A172 (cell line): ENCODE measurements at regions not wholly inside any gene's neighbourhood (a gene's known extent, or its start where the extent isn't known, plus 50 kb on each side); places are given as distances from the start of the nearest gene placed in this dataset.
"Not testable (repeated sequence)": the region's sequence is repeated elsewhere in the genome, so short reads cannot be mapped to it uniquely, and the experiment has no call there.

Experiments
- DNase-seq: peaks from one replicate; pipeline ENCODE4 v3.0.0-alpha.2; 2015; ENCODE audit warnings: low spot score

DNA sequence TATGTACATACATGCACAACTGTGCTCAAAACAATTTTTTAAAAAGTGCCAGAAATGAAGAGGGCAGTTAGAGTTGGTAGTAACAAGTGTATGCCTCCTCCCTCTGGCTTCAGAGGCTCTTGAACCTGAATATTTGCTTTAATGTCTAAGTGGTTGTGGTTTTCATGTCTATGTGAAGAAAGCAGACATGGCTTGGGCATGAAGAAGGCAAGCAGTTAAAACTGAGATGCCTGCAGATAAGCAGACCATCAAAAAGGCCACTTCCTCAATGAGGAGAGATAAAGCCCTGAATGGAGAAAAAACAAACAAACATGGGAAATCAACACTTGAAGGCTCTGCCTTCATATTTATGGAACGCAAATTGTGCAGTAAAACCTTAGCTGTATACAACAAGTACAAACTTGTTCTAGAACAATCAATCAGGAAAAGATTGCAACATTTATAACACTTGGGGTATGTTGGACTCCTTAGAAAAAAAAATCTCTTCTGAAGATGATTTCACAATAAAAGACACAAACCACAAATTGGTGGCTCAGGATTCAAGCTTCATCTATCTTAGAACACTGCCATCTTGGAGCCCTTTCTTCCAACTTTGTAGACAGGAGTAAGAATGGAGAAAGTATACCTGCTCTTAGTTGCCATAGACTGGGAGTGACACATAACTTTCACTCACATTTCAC lies 52.7 kb upstream of the PLA2G4A start:
- no peak for DNase-seq

DNA sequence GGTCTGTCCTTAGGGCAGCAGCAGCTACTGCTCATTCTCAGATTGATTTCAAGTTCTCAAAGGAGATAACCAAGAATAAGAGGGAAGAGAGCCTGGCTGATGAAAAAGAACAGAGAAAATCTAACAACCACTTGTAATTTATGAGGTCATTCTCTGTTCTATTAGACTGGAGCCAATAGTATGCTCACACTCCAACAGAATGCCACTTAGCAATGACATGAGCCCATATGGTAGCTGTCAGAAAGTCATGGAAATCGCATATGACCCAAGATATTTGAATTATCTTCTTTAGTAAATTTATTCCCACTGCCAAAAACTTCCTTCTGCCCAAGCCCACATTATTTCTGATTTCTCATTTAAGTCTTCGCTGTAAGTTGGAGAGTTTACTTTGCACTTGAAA lies 53.7 kb upstream of the PLA2G4A start:
- no peak for DNase-seq

DNA sequence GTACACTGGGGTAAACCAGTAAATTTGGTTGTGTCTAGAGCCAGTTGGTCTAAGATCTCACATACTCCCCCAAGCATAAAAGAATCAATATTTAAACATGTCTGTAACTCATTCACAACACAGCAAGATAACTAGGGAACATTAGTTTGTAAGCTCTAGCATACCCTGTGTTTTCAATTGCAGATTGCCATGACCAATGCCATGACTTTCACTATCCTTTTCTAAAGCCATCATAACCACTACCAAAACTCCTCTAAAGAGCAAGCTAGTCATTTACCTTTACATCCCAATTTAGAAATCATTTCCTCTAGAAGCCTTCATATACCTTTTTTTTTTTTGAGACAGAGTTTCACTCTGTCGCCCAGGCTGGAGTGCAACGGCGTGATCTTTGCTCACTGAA lies 56.5 kb upstream of the PLA2G4A start:
- no peak for DNase-seq

DNA sequence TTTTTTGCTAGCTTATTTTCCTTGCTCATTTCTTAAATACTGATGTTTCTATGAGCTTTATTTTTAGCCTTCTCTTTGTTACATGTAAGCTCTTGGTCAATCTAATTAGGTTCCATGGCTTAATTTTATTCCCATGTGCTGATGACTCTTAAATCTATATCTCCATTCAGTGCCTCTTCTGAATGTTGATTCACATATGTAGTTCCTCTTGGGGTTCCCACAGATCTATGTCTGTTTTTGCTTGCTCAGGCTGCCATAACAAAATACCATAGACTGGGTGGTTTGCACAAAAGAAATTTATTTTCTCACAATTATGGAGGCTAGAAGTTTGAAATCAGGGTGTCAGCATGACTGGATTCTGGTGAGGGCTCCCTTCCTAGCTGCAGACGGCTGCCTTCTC lies 58.3 kb upstream of the PLA2G4A start:
- DNase-seq, result no peak

DNA sequence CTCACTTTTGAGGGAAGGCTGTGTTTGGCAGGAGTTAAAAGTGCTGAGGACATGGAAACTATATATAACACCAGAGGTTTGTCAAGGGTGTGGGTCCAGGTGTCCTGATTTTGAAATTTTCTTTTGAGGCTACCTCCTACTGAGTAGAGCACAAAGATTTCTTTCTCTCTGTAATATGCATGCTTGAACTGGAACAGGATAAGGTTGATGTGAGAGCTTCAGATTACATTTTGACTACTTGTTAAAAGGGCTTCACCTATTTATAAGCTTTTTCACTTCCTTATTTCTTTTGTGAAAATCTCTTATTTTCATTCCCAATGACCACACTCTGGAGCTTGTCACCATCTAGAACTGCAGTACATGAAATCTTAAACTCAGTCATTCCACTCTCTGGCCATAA lies 59.8 kb upstream of the PLA2G4A start:
- DNase-seq, result no peak

DNA sequence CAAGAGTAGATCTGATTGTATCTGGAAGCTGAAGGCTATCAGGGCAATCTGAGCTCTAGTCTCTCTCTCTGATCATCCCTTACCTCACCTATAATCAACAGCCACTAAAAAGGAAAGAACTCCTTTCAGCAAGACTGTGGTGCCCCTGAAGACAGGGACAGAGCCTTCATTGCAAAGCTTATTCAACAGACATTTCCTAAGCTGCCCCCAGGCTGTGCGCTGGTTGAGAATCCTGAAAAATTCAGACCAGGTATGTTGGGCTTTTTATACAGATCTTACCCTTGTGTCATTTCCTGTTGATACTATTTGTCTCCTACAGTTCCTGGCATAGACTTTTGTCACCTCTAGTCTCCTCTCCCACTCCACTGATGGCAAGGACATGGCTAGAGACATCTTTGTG lies 63.3 kb upstream of the PLA2G4A start:
- no peak for DNase-seq

GRCh38 chr1:186763107-186763506 lies 65.6 kb upstream of the PLA2G4A start:
- DNase-seq, result peak; percentile 35

DNA sequence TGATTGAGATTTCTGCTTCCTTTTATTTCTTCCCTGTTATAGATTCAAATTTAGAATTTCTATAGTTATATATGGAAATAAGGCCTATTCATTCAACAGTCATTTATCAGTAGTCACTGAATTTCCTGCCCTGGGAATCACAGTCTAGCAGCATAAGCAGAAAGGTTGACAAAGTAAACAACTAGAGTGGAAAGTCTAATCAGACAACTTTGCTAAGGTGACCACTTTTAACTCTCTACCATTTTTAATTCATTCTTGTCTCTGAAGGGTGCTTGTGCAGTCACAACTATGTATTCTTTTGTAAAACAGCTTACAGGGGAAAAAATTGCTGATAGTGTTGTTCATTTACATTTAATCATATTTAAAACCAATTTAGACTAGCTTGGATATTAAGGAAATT lies 66.1 kb upstream of the PLA2G4A start:
- DNase-seq, result no peak

- DNase-seq, result no peak
Observed at GRCh38 chr1:186761358-186761757, 67.4 kb upstream of the PLA2G4A start.

DNA sequence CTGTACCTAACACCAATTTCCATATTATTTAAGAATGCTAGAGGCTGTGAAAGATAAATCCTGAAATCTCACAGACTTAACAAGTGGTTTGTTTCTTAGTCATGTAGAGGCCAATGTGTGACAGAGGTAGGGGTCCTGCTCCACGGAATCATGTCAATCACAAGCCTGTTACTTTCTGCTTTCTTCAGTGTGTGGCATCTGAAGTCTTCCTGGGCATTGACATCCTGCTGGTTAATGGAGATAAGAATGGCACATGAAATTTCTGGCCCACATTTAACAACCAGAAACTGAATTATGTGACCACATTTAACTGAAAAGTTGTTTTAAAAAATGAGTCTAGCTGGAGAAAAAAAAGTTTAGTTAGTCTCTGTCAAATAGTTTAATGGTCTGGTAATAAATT lies 68.3 kb upstream of the PLA2G4A start:
- DNase-seq, result no peak

GRCh38 chr1:186758896-186759606 lies 69.7 kb upstream of the PLA2G4A start:
- DNase-seq, result not testable (repeated sequence)

GRCh38 chr1:186757851-186758250 lies 70.9 kb upstream of the PLA2G4A start:
- no peak for DNase-seq

DNA sequence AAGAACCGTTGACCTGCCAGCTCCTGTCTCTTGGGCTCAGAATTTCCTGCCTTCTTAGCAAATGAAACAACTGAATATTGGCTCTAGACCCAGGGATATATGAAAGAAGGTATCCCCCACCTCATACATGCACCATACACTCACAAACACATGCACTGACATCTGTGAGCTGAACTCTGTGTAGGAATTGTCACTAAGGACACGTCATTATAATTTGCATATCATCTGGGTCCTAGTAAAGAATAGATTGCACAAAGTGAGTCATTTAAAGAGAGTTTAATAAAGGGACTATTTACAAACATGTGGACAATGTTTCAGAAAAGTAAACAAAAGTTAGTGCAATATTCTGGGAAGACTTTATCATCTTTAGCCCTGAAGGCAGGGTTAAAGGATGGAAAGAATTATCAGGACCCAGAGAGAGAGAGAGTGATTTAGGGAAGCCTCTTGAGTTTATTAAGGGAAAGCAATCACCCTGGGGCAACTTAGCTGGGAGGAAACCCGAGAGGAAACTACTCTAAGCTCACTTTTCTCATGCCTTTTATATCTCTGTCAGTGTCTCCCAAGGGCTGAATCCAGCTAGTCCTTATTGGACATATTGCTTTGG lies 74.1 kb upstream of the PLA2G4A start:
- no peak for DNase-seq

GRCh38 chr1:186753241-186753640 lies 73.0 kb upstream of the PTGS2 start:
- DNase-seq, result peak; percentile 7

- no peak for DNase-seq
Observed at GRCh38 chr1:186750257-186750656, 70.0 kb upstream of the PTGS2 start.

DNA sequence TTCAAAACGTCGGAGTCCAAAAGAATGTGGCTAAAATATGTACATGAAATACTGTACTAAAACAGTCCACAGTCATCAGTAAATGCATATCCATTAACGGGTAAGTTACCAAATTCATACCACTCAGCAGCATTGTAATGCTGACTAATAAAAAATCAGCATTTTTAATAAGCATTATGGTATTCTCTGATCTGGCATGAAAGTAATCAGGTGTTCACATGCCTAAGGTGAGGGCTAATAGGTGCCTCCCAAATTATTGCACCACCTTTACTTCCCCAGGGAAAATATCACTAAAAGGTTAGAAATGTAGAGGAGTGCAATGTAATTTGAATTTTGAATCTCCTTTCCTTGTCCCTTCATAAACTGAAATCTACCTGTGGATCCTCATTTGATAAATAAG lies 69.6 kb upstream of the PTGS2 start:
- no peak for DNase-seq

DNA sequence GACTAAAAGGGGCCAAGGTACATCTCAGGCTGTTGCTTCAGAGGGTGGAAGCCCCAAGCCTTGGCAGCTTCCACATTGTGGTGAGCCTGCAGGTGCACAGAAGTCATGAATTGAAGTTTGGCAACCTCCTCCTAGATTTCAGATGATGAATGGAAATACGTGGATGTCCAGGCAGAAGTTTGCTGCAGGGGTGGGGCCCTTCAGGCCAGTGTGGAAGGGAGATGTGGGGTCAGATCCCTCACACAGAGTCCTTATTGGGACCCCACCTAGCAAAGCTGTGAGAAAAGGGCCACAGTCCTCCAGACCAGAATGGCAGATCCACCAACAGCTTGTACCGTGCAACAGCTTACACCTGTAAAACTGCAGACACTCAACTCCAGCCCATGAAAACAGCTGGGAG lies 67.4 kb upstream of the PTGS2 start:
- no peak for DNase-seq

DNA sequence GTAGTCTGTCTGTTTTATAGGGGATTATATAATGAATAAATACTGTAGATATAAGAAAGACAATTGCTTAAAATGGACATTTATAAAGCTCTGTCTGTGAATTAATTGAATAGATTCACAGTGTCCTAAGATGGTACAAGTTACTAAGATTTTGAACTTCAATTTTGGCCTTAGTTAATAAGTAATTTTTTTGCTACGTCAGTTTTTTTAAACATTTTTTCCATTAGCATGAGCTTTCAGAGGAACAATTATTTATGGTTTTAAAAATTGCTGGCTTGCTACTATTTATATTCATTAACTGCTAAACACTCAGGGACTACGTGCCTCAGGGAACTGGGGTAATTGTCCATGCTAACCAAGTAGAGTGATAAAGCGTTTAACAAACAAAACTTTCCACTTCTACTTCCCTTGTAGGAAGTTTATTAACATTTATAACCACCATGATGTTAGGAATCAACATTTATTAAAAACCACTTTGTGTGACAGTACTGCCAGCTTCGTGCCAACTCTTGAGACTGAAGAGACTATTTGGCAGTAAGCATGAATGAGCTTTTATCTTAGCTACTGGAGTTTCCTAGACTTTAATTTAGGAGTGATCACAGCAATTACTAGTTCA lies 65.4 kb upstream of the PTGS2 start:
- DNase-seq, result no peak

- no peak for DNase-seq
Observed at GRCh38 chr1:186741640-186742039, 61.4 kb upstream of the PTGS2 start.

DNA sequence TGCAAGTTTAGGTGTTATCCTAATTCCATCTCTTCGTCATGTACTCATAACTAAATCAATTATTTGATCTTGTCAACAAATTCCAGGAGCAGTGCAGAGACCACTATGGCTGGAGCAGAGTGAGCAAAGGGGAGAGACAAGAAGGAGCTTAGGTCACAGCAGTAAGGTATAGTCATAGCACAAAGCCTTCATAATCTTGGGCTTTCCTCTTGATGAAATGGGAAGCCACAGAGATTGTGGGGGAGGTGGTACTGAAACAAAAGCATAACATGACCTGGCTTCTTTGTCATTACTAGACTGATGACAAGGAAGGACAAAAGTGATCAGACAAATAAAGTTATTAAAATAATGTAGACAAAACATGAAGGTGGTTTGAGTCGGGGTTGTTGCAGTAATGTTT lies 60.1 kb upstream of the PTGS2 start:
- DNase-seq, result no peak

- DNase-seq, result no peak
Observed at GRCh38 chr1:186739515-186739914, 59.3 kb upstream of the PTGS2 start.

- no peak for DNase-seq
Observed at GRCh38 chr1:186738926-186739325, 58.7 kb upstream of the PTGS2 start.
